GM19328 (cell line): ENCODE measurements at regions not wholly inside any gene's neighbourhood (a gene's known extent, or its start where the extent isn't known, plus 50 kb on each side); places are given as distances from the start of the nearest gene placed in this dataset.
"Not testable (repeated sequence)": the region's sequence is repeated elsewhere in the genome, so short reads cannot be mapped to it uniquely, and the experiment has no call there.

Experiments
- ATAC-seq: cut with Tn5 transposase; IDR thresholded peaks from one replicate; pipeline ENCODE4 v1.9.1; 2021; ENCODE audit warnings: mild to moderate bottlenecking, moderate library complexity; ENCODE audit not compliant: unreplicated experiment

DNA sequence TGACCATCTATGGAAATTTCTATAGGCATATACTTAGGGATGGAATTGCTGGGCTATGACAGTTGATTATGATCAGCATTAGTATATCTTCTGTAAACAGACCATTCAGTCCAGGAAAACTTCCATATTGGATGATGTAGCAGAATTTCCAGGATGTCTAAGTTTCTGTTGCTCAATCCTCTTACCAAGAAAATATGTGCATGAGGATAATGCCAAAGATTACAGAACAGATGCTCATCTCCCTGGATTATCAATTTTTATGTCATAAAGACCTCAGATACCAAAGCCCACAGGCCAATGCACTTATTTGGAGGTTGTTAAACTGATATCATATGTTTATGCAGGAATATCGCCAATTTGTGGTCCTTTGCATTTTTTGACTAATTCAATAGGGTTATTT is 354.4 kb upstream of the FLRT2 start:
- no peak for ATAC-seq

GRCh38 chr14:85178864-85179263 is 351.1 kb upstream of the FLRT2 start:
- no peak for ATAC-seq

DNA sequence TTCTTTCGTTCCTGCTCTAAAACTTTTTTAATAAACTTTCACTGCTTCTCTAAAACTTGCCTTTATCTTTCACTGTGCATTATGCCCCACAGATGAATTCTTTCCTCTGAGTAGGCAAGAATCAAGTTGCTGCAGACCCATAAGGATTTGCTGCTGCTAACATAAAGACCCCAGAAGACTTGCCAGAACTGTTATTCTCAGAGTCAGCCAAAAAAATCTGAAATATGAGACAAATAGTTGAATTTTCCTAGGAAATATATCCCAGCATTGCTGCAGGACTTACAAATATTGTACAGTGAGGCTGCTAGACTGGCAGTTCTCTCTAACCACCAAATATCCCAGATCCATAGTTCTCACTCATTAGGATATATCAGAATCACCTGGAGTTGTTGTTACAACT is 349.1 kb upstream of the FLRT2 start:
- no peak for ATAC-seq

GRCh38 chr14:85182282-85182681 is 347.7 kb upstream of the FLRT2 start:
- ATAC-seq, result no peak

- ATAC-seq, result no peak
Observed at GRCh38 chr14:85186082-85186481, 343.9 kb upstream of the FLRT2 start.

- ATAC-seq, result no peak
Observed at GRCh38 chr14:85187521-85187920, 342.4 kb upstream of the FLRT2 start.

DNA sequence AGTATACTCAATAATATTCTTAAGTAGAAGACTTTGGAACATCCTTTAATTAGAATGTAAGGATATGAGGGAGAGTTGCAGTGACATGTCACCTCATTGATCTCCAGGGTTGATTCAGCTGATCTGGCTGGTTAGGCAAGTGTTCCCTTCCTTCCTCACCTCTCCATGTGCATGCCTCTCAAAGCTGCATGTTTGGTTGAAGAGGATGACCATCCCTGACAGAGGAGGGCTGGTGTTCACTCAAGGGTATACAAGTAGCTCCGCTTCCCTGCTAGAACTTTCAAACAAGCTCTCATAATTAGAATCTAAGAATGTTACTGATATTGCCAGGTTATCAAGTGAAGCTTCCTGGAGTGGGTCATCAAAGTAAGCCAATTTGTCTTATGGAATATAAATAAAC is 341.1 kb upstream of the FLRT2 start:
- ATAC-seq, result no peak

- ATAC-seq, result not testable (repeated sequence)
Observed at GRCh38 chr14:85189253-85189652, 340.7 kb upstream of the FLRT2 start.

DNA sequence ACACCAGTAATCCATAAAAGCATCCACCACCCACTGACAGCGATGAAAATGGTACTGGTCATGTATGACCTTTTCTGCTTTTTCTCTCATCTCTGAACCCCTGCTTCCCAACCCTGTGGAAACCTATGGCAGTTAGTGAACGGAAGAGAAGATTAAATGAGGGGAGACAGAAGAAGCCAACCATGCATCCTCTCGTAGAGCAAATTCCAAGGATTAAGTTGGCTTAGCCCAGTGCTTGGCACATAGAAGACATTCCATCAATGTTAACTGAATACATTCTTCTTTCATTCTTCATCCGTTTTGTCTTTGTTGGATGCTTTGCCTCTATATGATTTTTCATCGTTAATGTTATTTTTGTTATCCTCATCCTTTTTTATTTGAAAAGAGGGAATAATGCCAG is 339.7 kb upstream of the FLRT2 start:
- no peak for ATAC-seq

GRCh38 chr14:85191986-85192385 is 338.0 kb upstream of the FLRT2 start:
- ATAC-seq, result no peak

- no peak for ATAC-seq
Observed at GRCh38 chr14:85195872-85196477, 334.0 kb upstream of the FLRT2 start.

- ATAC-seq, result no peak
Observed at GRCh38 chr14:85198001-85198400, 331.9 kb upstream of the FLRT2 start.

DNA sequence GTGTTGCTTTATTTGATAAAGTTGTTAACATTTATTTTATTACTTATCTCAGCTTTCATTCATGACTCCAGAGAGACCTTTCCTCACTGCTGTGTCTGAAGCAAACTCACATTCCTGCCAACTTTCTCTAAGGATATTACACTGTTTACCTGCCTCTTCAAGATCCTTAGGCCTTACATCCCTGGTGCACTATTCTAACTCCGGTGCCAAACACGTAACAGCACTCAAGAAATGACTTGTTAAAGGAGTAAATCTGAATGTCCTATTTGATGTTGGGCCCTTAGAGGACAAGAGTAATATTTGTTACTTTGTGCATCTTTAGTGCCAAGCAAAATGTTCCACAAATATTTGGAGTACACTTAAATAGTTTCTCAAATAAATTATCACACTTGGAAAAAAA is 324.1 kb upstream of the FLRT2 start:
- ATAC-seq, result no peak

DNA sequence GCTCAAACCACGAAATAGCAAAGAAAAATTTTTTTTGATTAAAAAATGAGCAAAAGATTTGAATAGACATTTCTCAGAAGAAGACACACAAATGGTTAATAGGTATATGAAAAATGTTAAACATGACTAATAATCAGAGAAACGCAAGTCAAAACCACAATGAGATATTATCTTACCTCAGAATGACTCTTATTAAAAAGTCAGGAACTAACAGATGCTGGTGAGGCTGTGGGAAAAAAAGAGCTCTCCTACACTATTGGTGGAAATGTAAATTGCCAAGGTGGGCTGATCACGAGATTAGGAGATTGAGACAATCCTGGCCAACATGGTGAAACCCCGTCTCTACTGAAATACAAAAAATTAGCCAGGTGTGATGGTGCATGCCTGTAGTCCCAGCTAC is 315.5 kb upstream of the FLRT2 start:
- no peak for ATAC-seq

DNA sequence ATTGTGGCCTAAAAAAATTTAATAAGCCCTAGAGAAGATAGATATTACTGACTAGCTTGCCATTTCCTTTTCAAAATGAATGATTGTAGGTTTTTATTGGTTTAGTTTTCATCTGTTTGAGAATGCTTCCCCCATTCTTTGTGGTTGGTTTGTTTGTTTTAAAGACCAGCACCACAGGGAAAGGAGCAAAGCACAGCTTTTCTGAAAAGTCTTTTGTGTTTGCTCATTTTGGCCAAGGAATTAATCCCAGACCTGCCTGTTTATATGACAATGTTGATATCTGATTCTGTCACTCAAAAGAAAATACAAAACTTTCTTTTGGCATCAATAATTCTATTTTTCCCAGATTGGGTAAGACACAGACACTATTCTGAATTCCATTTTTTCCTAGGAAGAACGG is 312.5 kb upstream of the FLRT2 start:
- no peak for ATAC-seq

DNA sequence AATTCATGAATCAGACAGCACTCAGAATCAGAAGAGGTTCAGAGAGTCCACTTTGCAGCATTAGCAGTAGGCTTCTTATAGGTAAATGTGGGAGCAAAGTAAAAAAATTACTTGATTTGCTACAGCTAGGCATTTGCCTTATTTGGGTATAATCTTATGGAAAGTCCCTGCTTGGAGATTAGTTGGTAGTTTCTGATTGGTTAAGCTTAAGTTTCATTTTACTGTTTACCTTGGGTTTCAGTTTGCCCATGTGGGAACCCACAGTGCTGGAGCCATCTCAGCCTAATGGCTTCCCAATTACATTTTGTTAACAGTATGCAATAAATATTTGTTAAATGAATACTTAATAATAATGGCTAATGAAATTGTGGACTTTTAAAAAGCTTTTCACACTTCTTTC is 311.0 kb upstream of the FLRT2 start:
- no peak for ATAC-seq

DNA sequence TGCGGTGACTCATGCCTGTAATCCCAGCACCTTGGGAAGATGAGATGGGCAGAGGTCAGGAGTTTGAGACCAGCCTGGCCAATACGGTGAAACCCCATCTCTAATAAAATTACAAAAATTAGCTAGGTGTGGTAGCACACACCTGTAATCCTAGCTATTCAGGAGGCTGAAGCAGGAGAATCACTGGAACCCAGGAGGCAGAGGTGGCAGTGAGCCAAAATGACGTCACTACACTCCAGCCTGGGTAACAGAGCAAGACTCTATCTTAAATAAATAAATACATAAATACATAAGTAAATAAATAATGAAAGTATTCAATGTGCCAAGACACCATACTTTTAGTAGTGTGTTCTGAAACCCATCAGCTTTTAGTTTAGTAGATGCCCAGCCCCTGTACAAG is 308.1 kb upstream of the FLRT2 start:
- no peak for ATAC-seq

GRCh38 chr14:85222341-85222740 is 307.6 kb upstream of the FLRT2 start:
- no peak for ATAC-seq

GRCh38 chr14:85223667-85224066 is 306.3 kb upstream of the FLRT2 start:
- ATAC-seq, result no peak

DNA sequence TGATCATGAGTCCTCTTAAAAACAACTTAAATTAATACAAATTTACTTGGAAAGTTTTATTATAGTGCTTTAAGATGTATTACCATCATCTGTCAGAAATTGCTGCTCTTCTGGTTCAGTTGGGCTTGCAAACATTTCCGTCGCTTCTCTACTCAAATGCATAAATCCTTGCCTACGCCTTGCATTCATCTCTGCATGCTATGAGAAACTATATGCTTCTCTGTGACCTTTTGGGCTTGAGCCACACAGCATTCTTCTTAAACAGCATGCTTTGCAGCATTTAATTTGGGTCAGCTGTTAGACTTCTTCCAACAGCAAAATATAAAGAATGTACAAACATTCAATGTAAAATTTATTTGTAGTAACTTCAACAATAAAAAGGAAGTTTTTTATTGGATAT is 305.7 kb upstream of the FLRT2 start:
- ATAC-seq, result no peak

GRCh38 chr14:85233756-85234155 is 296.2 kb upstream of the FLRT2 start:
- ATAC-seq, result no peak

- ATAC-seq, result no peak
Observed at GRCh38 chr14:85234156-85235025, 295.6 kb upstream of the FLRT2 start.

GRCh38 chr14:85235868-85236267 is 294.1 kb upstream of the FLRT2 start:
- no peak for ATAC-seq
